Astrocyte (in vitro differentiated cells and primary cell): ENCODE measurements at regions not wholly inside any gene's neighbourhood (a gene's known extent, or its start where the extent isn't known, plus 50 kb on each side); places are given as distances from the start of the nearest gene placed in this dataset.

Experiments used
- DNase-seq: peaks from one replicate; pipeline ENCODE4 v3.0.0-alpha.2; 2010; ENCODE audit warnings: low read depth
- FAIRE-seq: peaks from 2 replicates; lab custom pipeline; 2011; peaks lifted over from hg19 to GRCh38; lab: Jason Lieb, UNC
- H2AFZ ChIP-seq: 2 replicates; pipeline ENCODE4 v1.6.0; 2012; ENCODE audit warnings: low read depth, low read length, inconsistent platforms
- H3K27ac ChIP-seq: 2 replicates; pipeline ENCODE4 v1.5.1; 2011; ENCODE audit warnings: low read depth, low read length, inconsistent platforms
- H3K27me3 ChIP-seq: 2 replicates; pipeline ENCODE4 v1.6.0; 2011; ENCODE audit warnings: low read length, inconsistent platforms; ENCODE audit not compliant: insufficient read depth
- H3K36me3 ChIP-seq: 2 replicates; pipeline ENCODE4 v1.5.1; 2011; ENCODE audit warnings: low read length, inconsistent platforms; ENCODE audit not compliant: insufficient read depth
- H3K4me1 ChIP-seq: 2 replicates; pipeline ENCODE4 v1.5.1; 2011; ENCODE audit warnings: low read length, inconsistent platforms; ENCODE audit not compliant: insufficient read depth
- H3K4me2 ChIP-seq: 2 replicates; pipeline ENCODE4 v1.6.0; 2012; ENCODE audit warnings: low read length, inconsistent platforms
- H3K4me3 ChIP-seq: 2 replicates; pipeline ENCODE4 v1.5.1; 2011; ENCODE audit warnings: low read depth, mild to moderate bottlenecking, low read length, inconsistent platforms; ENCODE audit not compliant: insufficient read depth
- H3K79me2 ChIP-seq: 2 replicates; pipeline ENCODE4 v1.6.0; 2012; ENCODE audit warnings: mild to moderate bottlenecking, low read length, inconsistent platforms; ENCODE audit not compliant: insufficient read depth
- H3K9ac ChIP-seq: 2 replicates; pipeline ENCODE4 v1.6.0; 2012; ENCODE audit warnings: mild to moderate bottlenecking, low read length, inconsistent platforms
- H3K9me3 ChIP-seq: 2 replicates; pipeline ENCODE4 v1.5.1; 2012; ENCODE audit warnings: low read depth, mild to moderate bottlenecking, low read length, inconsistent platforms; ENCODE audit not compliant: insufficient read depth
- H4K20me1 ChIP-seq: 2 replicates; pipeline ENCODE4 v1.6.0; 2012; ENCODE audit warnings: low read length, inconsistent platforms; ENCODE audit not compliant: insufficient read depth
- H3K27ac Mint-ChIP-seq: one replicate; pipeline ENCODE4 v1.8.0; 2021; ENCODE audit warnings: mild to moderate bottlenecking, mixed read lengths; ENCODE audit not compliant: unreplicated experiment
- H3K27me3 Mint-ChIP-seq: one replicate; pipeline ENCODE4 v1.8.0; 2021; ENCODE audit warnings: low read depth, mixed read lengths; ENCODE audit not compliant: unreplicated experiment
- H3K36me3 Mint-ChIP-seq: one replicate; pipeline ENCODE4 v1.8.0; 2021; ENCODE audit warnings: low read depth, mixed read lengths; ENCODE audit not compliant: unreplicated experiment
- H3K4me1 Mint-ChIP-seq: one replicate; pipeline ENCODE4 v1.8.0; 2021; ENCODE audit warnings: low read depth, mixed read lengths; ENCODE audit not compliant: unreplicated experiment
- H3K4me3 Mint-ChIP-seq: one replicate; pipeline ENCODE4 v1.8.0; 2021; ENCODE audit warnings: mild to moderate bottlenecking, moderate library complexity, mixed read lengths; ENCODE audit not compliant: unreplicated experiment
- H3K9me3 Mint-ChIP-seq: one replicate; pipeline ENCODE4 v1.8.0; 2021; ENCODE audit warnings: mild to moderate bottlenecking, mixed read lengths; ENCODE audit not compliant: unreplicated experiment
- EZH2 ChIP-seq: IDR thresholded peaks from 2 replicates; pipeline ENCODE4 v1.6.1; 2012; ENCODE audit warnings: mild to moderate bottlenecking, low read length, inconsistent platforms; ENCODE audit not compliant: insufficient read depth
- TF ChIP-seq, protein P1 (sequence below): IDR thresholded peaks from 2 replicates; pipeline ENCODE4 v1.5.1; 2011; ENCODE audit warnings: low read depth, mild to moderate bottlenecking, inconsistent platforms, low read length, moderate library complexity; ENCODE audit not compliant: insufficient read depth

DNA sequence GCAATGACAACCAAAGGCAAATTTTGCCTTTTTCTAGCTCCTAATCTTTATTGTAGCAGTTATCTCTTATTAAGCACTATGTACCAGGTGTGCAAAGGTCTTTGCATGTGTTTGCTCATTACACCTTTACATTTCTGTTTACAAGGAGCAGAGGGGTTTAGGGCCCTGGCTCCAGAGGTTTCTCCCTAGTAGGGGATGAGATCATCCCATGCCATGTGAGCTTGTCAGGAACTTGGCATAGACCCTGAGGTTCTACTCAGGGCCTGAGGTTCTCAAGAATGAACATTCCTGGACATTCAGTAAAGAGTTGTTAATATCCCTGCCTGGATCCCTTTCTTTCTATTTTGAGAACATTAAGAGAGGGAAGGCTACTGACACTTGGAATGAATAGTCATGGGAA is 292.0 kb downstream of the RPAP3 start:
- H3K4me1 ChIP-seq: no peaks in the 10 kb centered on the region
- no peak for FAIRE-seq
- no peaks in the 10 kb centered on the region for H3K9me3 ChIP-seq
- no peaks in the 10 kb centered on the region for H3K36me3 ChIP-seq
- no peaks in the 10 kb centered on the region for H4K20me1 ChIP-seq
- H2AFZ ChIP-seq: no peak overlapping the region
- Mint-ChIP-seq H3K27ac (no peak overlapping the region), H3K36me3 (no peaks in the 10 kb centered on the region), H3K4me1 (peaks cover 4% of the 10 kb centered on the region), H3K27me3 (peaks cover 5% of the 10 kb centered on the region), H3K9me3 (peaks cover 1% of the 10 kb centered on the region), H3K4me3 (no peak overlapping the region)
- no peak overlapping the region for H3K27ac ChIP-seq
- no peak overlapping the region for H3K4me2 ChIP-seq
- TF ChIP-seq, protein P1, sequence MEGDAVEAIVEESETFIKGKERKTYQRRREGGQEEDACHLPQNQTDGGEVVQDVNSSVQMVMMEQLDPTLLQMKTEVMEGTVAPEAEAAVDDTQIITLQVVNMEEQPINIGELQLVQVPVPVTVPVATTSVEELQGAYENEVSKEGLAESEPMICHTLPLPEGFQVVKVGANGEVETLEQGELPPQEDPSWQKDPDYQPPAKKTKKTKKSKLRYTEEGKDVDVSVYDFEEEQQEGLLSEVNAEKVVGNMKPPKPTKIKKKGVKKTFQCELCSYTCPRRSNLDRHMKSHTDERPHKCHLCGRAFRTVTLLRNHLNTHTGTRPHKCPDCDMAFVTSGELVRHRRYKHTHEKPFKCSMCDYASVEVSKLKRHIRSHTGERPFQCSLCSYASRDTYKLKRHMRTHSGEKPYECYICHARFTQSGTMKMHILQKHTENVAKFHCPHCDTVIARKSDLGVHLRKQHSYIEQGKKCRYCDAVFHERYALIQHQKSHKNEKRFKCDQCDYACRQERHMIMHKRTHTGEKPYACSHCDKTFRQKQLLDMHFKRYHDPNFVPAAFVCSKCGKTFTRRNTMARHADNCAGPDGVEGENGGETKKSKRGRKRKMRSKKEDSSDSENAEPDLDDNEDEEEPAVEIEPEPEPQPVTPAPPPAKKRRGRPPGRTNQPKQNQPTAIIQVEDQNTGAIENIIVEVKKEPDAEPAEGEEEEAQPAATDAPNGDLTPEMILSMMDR: no peak
- no peak for TF ChIP-seq EZH2
- no peak overlapping the region for H3K4me3 ChIP-seq
- H3K27me3 ChIP-seq: no peaks in the 10 kb centered on the region
- no peaks in the 10 kb centered on the region for H3K79me2 ChIP-seq
- peak; percentile 72 for DNase-seq
- no peak overlapping the region for H3K9ac ChIP-seq

- no peak overlapping the region for H3K9ac ChIP-seq
- H3K27me3 ChIP-seq: no peaks in the 10 kb centered on the region
- H3K4me2 ChIP-seq: no peak overlapping the region
- no peak overlapping the region for H2AFZ ChIP-seq
- Mint-ChIP-seq H3K27me3 (peaks cover 5% of the 10 kb centered on the region), H3K4me3 (no peak overlapping the region), H3K27ac (no peak overlapping the region), H3K9me3 (peaks cover 1% of the 10 kb centered on the region), H3K4me1 (peaks cover 4% of the 10 kb centered on the region), H3K36me3 (no peaks in the 10 kb centered on the region)
- H3K79me2 ChIP-seq: no peaks in the 10 kb centered on the region
- no peaks in the 10 kb centered on the region for H3K36me3 ChIP-seq
- H3K9me3 ChIP-seq: no peaks in the 10 kb centered on the region
- FAIRE-seq (no peak), DNase-seq (no peak)
- no peaks in the 10 kb centered on the region for H4K20me1 ChIP-seq
- no peak overlapping the region for H3K4me3 ChIP-seq
- no peaks in the 10 kb centered on the region for H3K4me1 ChIP-seq
- TF ChIP-seq, protein P1: no peak
- TF ChIP-seq EZH2: no peak
- no peak overlapping the region for H3K27ac ChIP-seq
Measured at GRCh38 chr12:47412601-47413236, 293.1 kb downstream of the RPAP3 start.

- Histone ChIP-seq H3K9me3 (no peaks in the 10 kb centered on the region), H3K4me2 (no peak overlapping the region), H3K4me1 (no peaks in the 10 kb centered on the region), H3K79me2 (no peaks in the 10 kb centered on the region), H3K9ac (no peak overlapping the region), H3K27ac (no peak overlapping the region), H2AFZ (no peak overlapping the region), H3K27me3 (no peaks in the 10 kb centered on the region), H3K36me3 (no peaks in the 10 kb centered on the region), H3K4me3 (no peak overlapping the region), H4K20me1 (no peaks in the 10 kb centered on the region)
- H3K36me3 Mint-ChIP-seq: no peaks in the 10 kb centered on the region
- H3K27me3 Mint-ChIP-seq: peaks cover 5% of the 10 kb centered on the region
- TF ChIP-seq EZH2: no peak
- TF ChIP-seq, protein P1: no peak
- no peak overlapping the region for H3K4me3 Mint-ChIP-seq
- no peak overlapping the region for H3K27ac Mint-ChIP-seq
- FAIRE-seq: no peak
- peaks cover 1% of the 10 kb centered on the region for H3K9me3 Mint-ChIP-seq
- peak; percentile 60 for DNase-seq
- peaks cover 4% of the 10 kb centered on the region for H3K4me1 Mint-ChIP-seq
Measured at GRCh38 chr12:47411966-47412365, 293.9 kb downstream of the RPAP3 start.
